GM03348 (cell line): ENCODE measurements at regions not wholly inside any gene's neighbourhood (a gene's known extent, or its start where the extent isn't known, plus 50 kb on each side); places are given as distances from the start of the nearest gene placed in this dataset.
"Not testable (repeated sequence)": the region's sequence is repeated elsewhere in the genome, so short reads cannot be mapped to it uniquely, and the experiment has no call there.

Experiments used
- DNase-seq: peaks from one replicate; pipeline ENCODE4 v3.0.0; 2012; ENCODE audit warnings: low spot score

DNA sequence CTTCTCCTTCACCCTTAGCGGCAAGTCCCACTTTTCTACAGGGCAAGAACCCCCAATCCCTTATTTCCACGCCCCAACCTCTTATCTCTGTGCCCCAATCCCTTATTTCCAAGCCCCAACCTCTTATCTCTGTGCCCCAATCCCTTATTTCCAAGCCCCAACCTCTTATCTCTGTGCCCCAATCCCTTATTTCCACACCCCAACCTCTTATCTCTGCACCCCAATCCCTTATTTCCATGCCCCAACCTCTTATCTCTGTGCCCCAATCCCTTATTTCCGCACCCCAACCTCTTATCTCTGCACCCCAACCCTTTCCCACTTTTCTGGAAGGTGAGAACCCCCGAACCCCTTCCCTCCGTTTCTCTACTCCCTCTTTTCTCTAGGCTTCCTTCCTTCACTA lies 116.1 kb upstream of the GJE1 start:
- DNase-seq, result not testable (repeated sequence)

GRCh38 chr6:142015463-142015862 lies 117.3 kb upstream of the GJE1 start:
- DNase-seq, result not testable (repeated sequence)

DNA sequence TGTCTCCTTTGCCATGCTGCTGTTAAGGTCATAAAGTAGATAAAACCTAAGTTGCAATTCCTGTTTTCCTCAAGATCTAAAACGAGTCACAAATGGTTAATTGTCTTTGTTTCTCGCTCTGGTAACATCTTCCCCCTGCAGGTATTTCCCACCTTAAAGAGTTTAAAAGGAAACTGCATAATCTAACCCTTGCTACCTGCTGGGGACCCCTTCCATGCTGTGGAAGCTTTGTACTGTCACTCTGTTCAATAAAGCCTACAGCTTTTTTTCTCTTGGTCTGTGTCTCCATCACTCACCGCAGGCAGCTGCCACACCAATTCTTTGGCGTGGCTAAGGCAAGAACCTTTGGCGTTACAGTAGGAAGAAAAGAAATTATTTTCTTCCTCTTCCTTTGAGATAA lies 117.7 kb upstream of the GJE1 start:
- DNase-seq, result no peak

- peak; percentile 24 for DNase-seq
These were observed 118.2 kb upstream of the GJE1 start for GRCh38 chr6:142014515-142014914.

GRCh38 chr6:142013875-142014495 lies 118.7 kb upstream of the GJE1 start:
- DNase-seq, result no peak

DNA sequence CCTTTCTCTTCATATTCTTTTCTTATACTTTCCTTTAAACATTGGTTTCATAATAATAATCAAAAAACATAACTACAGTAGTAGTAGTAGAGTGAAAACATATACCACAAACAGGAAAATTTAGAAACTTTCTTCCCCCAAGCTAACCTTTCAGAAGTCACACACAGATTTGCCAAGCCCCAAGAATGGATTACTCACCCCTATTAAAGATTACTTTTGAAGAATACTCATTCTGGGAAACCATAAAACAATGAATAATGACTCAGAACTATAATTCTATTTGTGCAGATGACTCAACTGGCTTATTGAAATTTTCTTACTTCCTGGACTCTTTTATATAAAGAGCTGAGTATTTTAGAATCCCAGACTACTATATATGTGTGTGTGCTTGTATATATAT lies 119.4 kb upstream of the GJE1 start:
- DNase-seq, result peak; percentile 48

DNA sequence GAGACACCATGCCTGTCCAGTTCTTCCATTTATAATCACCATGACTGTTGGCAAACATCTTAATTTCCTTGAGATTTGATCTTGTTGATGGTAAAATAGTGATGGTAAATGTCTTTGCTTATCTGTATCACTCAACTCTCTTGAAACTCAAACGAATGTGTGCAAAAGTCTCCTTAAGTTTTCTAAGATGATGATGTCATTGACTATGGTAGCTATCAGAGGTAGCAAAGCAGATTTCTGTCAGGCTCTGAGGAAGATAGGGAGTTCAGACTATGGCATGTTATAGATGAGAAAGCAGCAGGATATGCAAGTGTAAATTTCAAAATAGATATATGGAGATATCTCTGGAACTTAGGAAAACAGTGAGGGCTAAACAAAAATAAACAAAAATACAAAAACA lies 121.0 kb upstream of the GJE1 start:
- DNase-seq, result no peak

GRCh38 chr6:142011156-142011555 lies 121.6 kb upstream of the GJE1 start:
- peak; percentile 5 for DNase-seq

GRCh38 chr6:142009647-142010046 lies 123.1 kb upstream of the GJE1 start:
- DNase-seq, result no peak

GRCh38 chr6:142008781-142009180 lies 123.9 kb upstream of the GJE1 start:
- DNase-seq, result no peak

DNA sequence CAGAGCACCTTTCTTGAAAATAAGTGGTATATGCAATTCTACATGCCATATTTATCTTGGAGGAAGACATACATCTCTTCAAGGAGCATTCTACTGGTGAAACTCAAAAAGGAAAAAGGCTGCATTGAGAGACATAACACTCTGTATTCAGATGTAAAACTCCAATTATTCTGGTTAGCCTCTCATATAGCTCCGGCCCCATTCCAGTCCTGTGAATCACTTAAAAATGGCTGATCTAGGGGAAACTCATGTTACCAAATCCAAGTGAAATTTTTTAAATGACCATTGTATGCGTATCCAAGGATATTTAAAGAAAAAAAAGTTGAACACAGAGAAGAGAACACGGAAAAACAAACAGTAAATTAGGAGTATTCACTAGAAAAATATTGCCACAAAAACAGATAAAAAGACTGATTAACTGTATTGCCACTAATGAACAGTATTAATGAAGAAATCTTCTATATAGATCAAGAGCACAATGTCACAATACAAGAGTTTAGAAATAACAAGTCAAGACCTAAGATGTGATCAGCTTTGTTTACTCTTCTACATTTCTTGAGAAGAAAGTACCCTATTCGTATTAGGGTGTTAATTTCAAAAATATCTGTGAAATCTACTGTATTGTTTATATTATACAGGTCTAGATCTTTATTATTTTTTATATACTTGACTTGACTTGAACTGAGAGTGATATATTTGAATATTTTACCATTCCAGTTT lies 124.5 kb upstream of the GJE1 start:
- DNase-seq, result no peak

- no peak for DNase-seq
These were observed 127.7 kb upstream of the GJE1 start for GRCh38 chr6:142005021-142005420.

GRCh38 chr6:142002825-142003405 lies 129.8 kb upstream of the GJE1 start:
- DNase-seq, result no peak

DNA sequence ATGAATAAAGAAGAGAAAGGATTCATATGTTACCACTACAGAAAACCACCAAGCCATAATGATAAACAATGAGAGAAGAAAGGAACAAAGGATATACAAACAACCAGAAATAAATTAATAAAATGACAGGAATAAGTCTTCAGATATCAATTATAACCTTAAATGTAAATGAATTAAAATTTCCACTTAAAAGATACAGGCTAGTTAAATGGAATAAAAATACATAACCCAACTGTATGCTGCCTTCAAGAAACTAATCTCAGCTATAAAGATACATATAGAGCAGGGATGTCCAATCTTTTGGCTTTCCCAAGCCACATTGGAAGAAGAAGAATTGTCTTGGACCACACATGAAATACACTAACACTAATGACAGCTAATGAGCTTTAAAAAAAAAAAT lies 135.9 kb upstream of the GJE1 start:
- no peak for DNase-seq

DNA sequence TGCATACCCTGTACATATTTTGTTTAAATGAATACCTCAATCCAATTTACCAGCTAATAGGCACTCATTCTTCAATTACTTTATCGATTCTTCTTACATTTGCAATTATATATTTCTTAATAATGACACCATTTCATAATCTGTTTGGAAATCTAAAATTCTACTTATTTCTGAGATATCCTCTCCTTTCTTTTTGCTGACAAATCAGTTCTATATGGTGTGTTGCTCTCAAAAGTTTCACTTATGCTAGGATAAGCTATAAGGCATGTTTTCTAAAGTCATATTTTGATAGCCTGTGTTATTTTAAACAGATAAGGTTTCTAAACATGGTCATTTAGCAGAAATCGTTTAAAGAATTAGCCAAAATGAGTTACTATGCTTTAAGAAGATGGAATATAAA lies 140.6 kb upstream of the GJE1 start:
- DNase-seq, result no peak

DNA sequence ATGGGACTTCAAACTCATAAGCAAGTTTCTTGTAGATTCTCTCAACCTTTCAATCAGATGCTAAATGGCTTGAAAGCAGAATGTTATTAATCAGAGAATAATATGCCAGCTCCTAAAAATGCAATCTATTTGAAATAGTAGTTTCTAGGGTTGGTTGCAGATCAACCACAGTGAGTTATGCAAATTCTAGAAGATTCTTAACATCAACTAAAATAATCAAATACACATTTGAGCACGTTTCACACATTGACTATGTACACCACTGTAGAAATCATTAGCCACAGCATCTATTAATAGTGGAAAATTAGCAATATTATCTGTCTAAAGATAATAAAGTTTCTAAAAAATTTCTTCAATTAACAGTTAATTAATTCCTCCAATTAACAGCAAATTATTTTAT lies 141.9 kb upstream of the GJE1 start:
- no peak for DNase-seq

GRCh38 chr6:141989706-141989959 lies 143.1 kb upstream of the GJE1 start:
- no peak for DNase-seq

- peak; percentile 68 for DNase-seq
These were observed 143.6 kb upstream of the GJE1 start for GRCh38 chr6:141988954-141989705.

DNA sequence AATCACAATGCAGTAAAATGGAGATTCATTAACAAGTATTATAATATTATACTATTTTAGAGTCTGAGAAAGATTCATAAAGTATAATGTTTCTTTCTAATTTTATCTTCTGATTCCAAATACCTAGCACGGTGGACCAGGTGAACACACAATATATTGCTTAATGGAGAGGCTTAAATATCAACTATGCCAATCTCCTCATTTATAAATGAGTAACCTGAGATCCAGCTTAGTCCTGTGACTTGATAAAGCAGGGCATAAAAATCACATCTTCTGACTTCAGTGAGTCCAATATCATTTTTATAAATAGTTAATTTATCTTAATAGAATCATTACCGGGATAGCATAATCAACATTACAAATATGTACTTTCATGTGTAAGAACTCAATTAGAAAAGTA lies 144.4 kb upstream of the GJE1 start:
- DNase-seq, result no peak

DNA sequence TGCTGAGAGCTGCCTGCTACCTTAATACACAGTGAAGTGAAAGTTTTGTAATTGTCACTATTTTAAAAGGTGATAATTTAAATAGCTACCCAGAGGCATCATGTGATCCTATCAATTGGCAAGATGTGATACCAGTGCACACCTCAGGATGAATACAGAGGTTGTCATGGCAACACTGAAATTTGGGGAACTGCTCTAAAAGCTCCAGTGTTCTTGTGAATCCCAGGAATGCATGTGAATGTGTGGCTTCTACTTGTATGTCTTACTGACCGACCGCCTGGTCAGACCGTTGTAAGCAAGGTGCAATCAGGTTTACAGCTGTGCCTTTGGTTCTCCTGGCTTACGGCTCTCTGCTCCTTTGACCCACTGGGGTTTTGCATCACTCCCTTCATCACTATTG lies 146.3 kb upstream of the GJE1 start:
- DNase-seq, result no peak

DNA sequence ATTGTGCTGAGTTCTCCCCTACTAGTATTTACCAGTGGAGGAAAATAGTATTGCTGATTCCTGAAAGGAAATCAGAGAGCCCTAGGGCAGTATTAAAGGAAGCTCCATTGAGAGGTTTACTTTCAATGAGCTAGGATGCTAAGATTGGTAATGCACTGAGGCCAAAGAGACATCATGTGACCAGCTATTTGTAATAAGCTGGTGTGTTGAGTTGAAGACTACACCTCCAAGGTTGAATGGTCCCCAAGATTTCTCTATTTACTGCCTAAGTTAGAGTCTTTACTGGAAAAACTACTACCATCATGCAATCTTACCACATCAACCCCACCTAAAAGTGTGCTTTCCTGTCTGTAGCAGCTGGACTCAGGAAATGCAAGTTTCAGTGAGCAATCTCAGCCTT lies 151.5 kb upstream of the GJE1 start:
- DNase-seq, result no peak

DNA sequence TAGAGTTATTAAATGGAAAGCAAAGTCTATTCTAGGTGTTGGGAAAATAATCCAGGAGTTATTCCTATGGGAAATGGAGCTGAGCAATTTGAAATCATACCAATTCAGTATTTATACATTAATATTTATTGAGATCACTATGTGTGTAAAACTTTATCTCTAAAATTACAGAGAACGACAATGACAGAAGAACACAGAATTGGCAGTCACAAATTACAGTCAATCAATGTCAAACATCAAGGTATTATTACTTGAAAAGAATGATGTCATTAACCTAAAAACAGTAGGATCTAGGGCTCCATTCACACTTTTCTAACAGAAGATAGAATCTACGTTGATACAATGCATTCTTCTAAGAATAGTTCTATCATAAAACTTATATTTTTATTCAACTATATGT lies 154.9 kb upstream of the GJE1 start:
- DNase-seq, result no peak

- DNase-seq, result no peak
These were observed 155.7 kb upstream of the GJE1 start for GRCh38 chr6:141976994-141977393.
